HepG2 (cell line): ENCODE measurements at regions not wholly inside any gene's neighbourhood (a gene's known extent, or its start where the extent isn't known, plus 50 kb on each side); places are given as distances from the start of the nearest gene placed in this dataset.

Experiments used
- ATAC-seq: fragments of 200-7000 bp; cut with Tn5 transposase; 3 replicates; pipeline ENCODE4 v1.9.1; 2020; ENCODE audit warnings: mild to moderate bottlenecking, moderate library complexity
- BruUV-seq: library from RNA; stranded (reverse); fragments of 400-500 nt; replicated peaks from 2 replicates; lab custom pipeline; 2021; lab: Mats Ljungman, UMichigan
- CTCF ChIA-PET: fragments of 300-600 bp; formaldehyde crosslinking; extraction: SDS; loops from one replicate; lab custom pipeline; 2021; ENCODE audit warnings: low total read pairs, inconsistent platforms, low intra/inter-chr PET ratio; lab: Yijun Ruan, JAX
- POLR2A ChIA-PET: fragments of 350-600 bp; sonication (Branson Sonifier 250); formaldehyde crosslinking; loops from one replicate; lab custom pipeline; 2020; ENCODE audit warnings: antibody characterized with exemption, inconsistent platforms; lab: Yijun Ruan, JAX
- DNase-seq: peaks from one replicate; pipeline ENCODE4 v3.0.0-alpha.2; 2015; ENCODE audit warnings: low spot score
- FAIRE-seq: peaks from 3 replicates; lab custom pipeline; 2011; peaks lifted over from hg19 to GRCh38; lab: Jason Lieb, UNC
- H2AFZ ChIP-seq: one replicate; pipeline ENCODE4 v1.6.1; 2011; ENCODE audit warnings: low read length, inconsistent platforms
- H3K27ac ChIP-seq: fragments of 300-600 bp; 3 replicates; pipeline ENCODE4 v1.8.0; 2011; ENCODE audit warnings: mixed run types, mild to moderate bottlenecking, mixed read lengths, low read length, inconsistent platforms; ENCODE audit not compliant: insufficient read depth; ENCODE audit errors: extremely low read length
- H3K27me3 ChIP-seq, 2 experiments: fragments of 200-600 bp in 1 of 2; 2 replicates in 1 of 2; 3 replicates in 1 of 2; pipeline versions ENCODE4 v1.6.0 to v1.8.0; 2011; ENCODE audit warnings: low read length in 2 of 2, mild to moderate bottlenecking in 2 of 2, moderate library complexity in 2 of 2, inconsistent platforms in 1 of 2; ENCODE audit not compliant: insufficient read depth in 2 of 2, control insufficient read depth in 1 of 2
- H3K36me3 ChIP-seq, 2 experiments: fragments of 200-600 bp in 1 of 2; replicated peaks in 1 of 2; 2 replicates in 1 of 2; 3 replicates in 1 of 2; pipeline versions ENCODE4 v1.5.1 to v1.8.0; 2011; ENCODE audit warnings: low read length in 2 of 2, inconsistent platforms in 1 of 2; ENCODE audit not compliant: insufficient read depth in 2 of 2, control insufficient read depth in 1 of 2
- H3K4me1 ChIP-seq: 2 replicates; pipeline ENCODE4 v1.5.1; 2012; ENCODE audit warnings: low read length, inconsistent platforms; ENCODE audit not compliant: insufficient read depth
- H3K4me2 ChIP-seq: 2 replicates; pipeline ENCODE4 v1.6.0; 2011; ENCODE audit warnings: low read depth, low read length, inconsistent platforms
- H3K4me3 ChIP-seq, 3 experiments: fragments of 200-600 bp in 1 of 3; sonication (generic), shearing (Covaris generic) in 1 of 3; replicated peaks in 1 of 3; 2 replicates each; pipeline ENCODE4 v1.5.1; 2011 to 2016; ENCODE audit warnings: low read length in 3 of 3, inconsistent platforms in 2 of 3, low read depth in 2 of 3, mild to moderate bottlenecking in 2 of 3, control low read depth in 1 of 3, mixed read lengths in 1 of 3; ENCODE audit not compliant: insufficient read depth in 1 of 3
- H3K79me2 ChIP-seq: one replicate; pipeline ENCODE4 v1.6.1; 2011; ENCODE audit warnings: low read length, inconsistent platforms; ENCODE audit not compliant: insufficient read depth
- H3K9ac ChIP-seq: 2 replicates; pipeline ENCODE4 v1.6.0; 2011; ENCODE audit warnings: mild to moderate bottlenecking, low read depth, low read length, inconsistent platforms; ENCODE audit not compliant: insufficient read depth
- H3K9me3 ChIP-seq: 2 replicates; pipeline ENCODE4 v1.5.1; 2012; ENCODE audit warnings: mild to moderate bottlenecking, low read length
- H4K20me1 ChIP-seq: 2 replicates; pipeline ENCODE4 v1.6.0; 2011; ENCODE audit warnings: inconsistent platforms, mild to moderate bottlenecking, low read length, moderate library complexity; ENCODE audit not compliant: insufficient read depth
- E2F5 ChIP-seq: sonication (generic); formaldehyde crosslinking; conservative IDR thresholded peaks from 2 replicates; pipeline ENCODE4 v1.4.0; 2020; ENCODE audit warnings: missing genetic modification reagents
- HNRNPH1 ChIP-seq: fragments of 200-400 bp; formaldehyde crosslinking; optimal IDR thresholded peaks from 2 replicates; pipeline ENCODE3; 2017; ENCODE audit warnings: mild to moderate bottlenecking, low read depth, low read length
- JDP2 ChIP-seq: sonication (generic); formaldehyde crosslinking; IDR thresholded peaks from 2 replicates; pipeline ENCODE4 v1.8.1; 2022; ENCODE audit warnings: missing genetic modification reagents, borderline replicate concordance
- TFDP2 ChIP-seq: sonication (generic); formaldehyde crosslinking; IDR thresholded peaks from 2 replicates; pipeline ENCODE4 v1.4.0; 2020; ENCODE audit warnings: missing genetic modification reagents
- TMF1 ChIP-seq: sonication (generic); formaldehyde crosslinking; IDR thresholded peaks from 2 replicates; pipeline ENCODE4 v1.8.1; 2022; ENCODE audit warnings: low read depth, missing genetic modification reagents
- ZBTB40 ChIP-seq, 2 experiments: fragments of 450-650 bp in 1 of 2; sonication (generic) in 1 of 2; formaldehyde crosslinking in 1 of 2; IDR thresholded peaks; 2 replicates each; pipeline versions ENCODE4 v1.6.1 to v1.8.0; 2016 to 2022; ENCODE audit warnings: antibody characterized with exemption in 1 of 2, mild to moderate bottlenecking in 1 of 2, missing genetic modification reagents in 1 of 2
- ZMAT5 ChIP-seq: sonication (generic); formaldehyde crosslinking; IDR thresholded peaks from 2 replicates; pipeline ENCODE4 v1.5.0; 2020; ENCODE audit warnings: mild to moderate bottlenecking, low read depth, missing genetic modification reagents, borderline replicate concordance
- ZNF232 ChIP-seq: sonication (generic); formaldehyde crosslinking; IDR thresholded peaks from 2 replicates; pipeline ENCODE4 v1.4.0; 2020; ENCODE audit warnings: missing genetic modification reagents, borderline replicate concordance
- ZNF44 ChIP-seq: sonication (generic); formaldehyde crosslinking; IDR thresholded peaks from 2 replicates; pipeline ENCODE4 v1.5.1; 2020; ENCODE audit warnings: mild to moderate bottlenecking, missing genetic modification reagents
- ZNF773 ChIP-seq: sonication (generic); formaldehyde crosslinking; IDR thresholded peaks from 2 replicates; pipeline ENCODE4 v1.4.0; 2020; ENCODE audit warnings: missing genetic modification reagents, borderline replicate concordance
- WGBS: methylation state at CpG from one replicate; pipeline ENCODE4 v1.1.6; 2017; ENCODE audit warnings: low lambda C conversion rate; 5-methylcytosine and 5-hydroxymethylcytosine counted together
- in situ Hi-C: cut with HindIII; loops from 2 replicates; pipeline ENCODE4 v1.10.0; 2017; ENCODE audit warnings: low pct_unique_long_range_greater_than_20kb; ENCODE audit not compliant: extremely low pct_ligation_motif_present
- intact Hi-C: fragments of 100-400 bp; cut with micrococcal nuclease; formaldehyde crosslinking; loops from one replicate; pipeline ENCODE4 v1.10.0; 2022; ENCODE audit not compliant: unreplicated experiment

GRCh38 chr18:34098109-34098508 lies 126.6 kb downstream of the NOL4 start:
- Histone ChIP-seq H3K79me2 (no peaks in the 10 kb centered on the region), H3K4me2 (no peak overlapping the region), H3K27ac (no peak overlapping the region), H2AFZ (no peak overlapping the region), H3K36me3 (no peaks in the 10 kb centered on the region), H3K27me3 (no peaks in the 10 kb centered on the region), H3K4me3 (no peak overlapping the region), H3K9ac (no peak overlapping the region), H3K9me3 (no peaks in the 10 kb centered on the region), H4K20me1 (no peaks in the 10 kb centered on the region), H3K4me1 (no peaks in the 10 kb centered on the region)
- TF ChIP-seq JDP2 (CRISPR knock-in tag): no peak
- no peak for TF ChIP-seq HNRNPH1
- no peak for TF ChIP-seq ZMAT5
- no peak for TF ChIP-seq ZNF773 (CRISPR knock-in tag)
- TF ChIP-seq ZNF44 (CRISPR knock-in tag): no peak
- TF ChIP-seq TMF1: no peak
- no peak for TF ChIP-seq E2F5 (CRISPR knock-in tag)
- TF ChIP-seq ZNF232 (CRISPR knock-in tag): no peak
- no peak for TF ChIP-seq TFDP2 (CRISPR knock-in tag)
- TF ChIP-seq ZBTB40 (IDR thresholded peaks at IDR 0.05): no peak
- no peak for TF ChIP-seq ZBTB40 (CRISPR knock-in tag; IDR thresholded peaks at IDR 0.05)
- WGBS: 48% methylated on average over 2 of the region's 2 CpGs
- intact Hi-C loops (no loop called here), in situ Hi-C loops (no loop called here)
- ChIA-PET POLR2A (no interaction called here), CTCF (no interaction called here)
- FAIRE-seq (no peak), DNase-seq (no peak), ATAC-seq (no peak)
- no TSS peak for BruUV-seq
